DMS 273 (cell line): ENCODE measurements at regions not wholly inside any gene's neighbourhood (a gene's known extent, or its start where the extent isn't known, plus 50 kb on each side); places are given as distances from the start of the nearest gene placed in this dataset.
"Not testable (repeated sequence)": the region's sequence is repeated elsewhere in the genome, so short reads cannot be mapped to it uniquely, and the experiment has no call there.

ENCODE experiments used
- DNase-seq: peaks from one replicate; lab custom pipeline; 2025; ENCODE audit not compliant: unreplicated experiment; lab: John Stamatoyannopoulos, UW

- no peak for DNase-seq
Observed at GRCh38 chr2:62654876-62655359, 50.6 kb upstream of the EHBP1 start.

- no peak for DNase-seq
Observed at GRCh38 chr2:62654423-62654791, 51.1 kb upstream of the EHBP1 start.

DNA sequence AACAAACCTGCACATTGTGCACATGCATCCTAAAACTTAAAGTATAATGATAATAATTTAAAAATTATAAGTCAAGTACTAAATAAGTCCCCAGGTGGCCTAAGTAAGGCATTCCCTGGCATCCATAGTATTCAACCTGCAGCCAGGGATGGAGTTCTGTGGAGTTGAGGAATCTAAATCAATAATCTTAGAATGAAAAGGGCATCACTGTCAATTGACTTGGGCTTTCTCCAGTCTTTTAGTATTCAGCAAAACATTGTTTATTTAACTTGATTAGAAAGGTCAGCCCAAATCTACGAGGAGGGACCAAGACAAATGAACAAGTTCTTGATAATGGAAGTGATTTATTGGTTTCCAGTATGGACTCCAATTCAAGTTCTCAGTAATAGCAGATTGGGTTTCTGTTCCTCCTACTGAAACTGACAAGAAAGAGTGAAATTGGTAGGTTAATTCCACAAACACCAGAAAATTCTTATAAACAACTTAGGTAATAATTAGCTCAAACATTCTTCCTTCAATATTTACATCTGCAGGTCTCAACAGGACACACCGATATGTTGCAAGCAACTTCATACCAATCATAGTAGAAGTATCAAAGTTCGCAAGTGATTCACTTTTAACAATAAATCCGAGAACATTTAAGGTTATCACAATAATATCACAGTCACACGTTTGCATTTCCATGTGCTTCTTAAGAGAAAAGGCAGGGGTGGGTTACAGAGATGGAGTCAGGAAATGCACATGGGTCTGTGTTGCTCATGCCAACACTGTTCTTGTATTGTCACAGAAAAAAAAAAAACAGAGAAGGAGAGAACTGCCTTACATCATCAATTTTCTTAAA, 51.7 kb upstream of the EHBP1 start:
- no peak for DNase-seq

- not testable (repeated sequence) for DNase-seq
Observed at GRCh38 chr2:62649087-62649486, 56.4 kb upstream of the EHBP1 start.

- no peak for DNase-seq
Observed at GRCh38 chr2:62643100-62643471, 62.4 kb upstream of the EHBP1 start.

DNA sequence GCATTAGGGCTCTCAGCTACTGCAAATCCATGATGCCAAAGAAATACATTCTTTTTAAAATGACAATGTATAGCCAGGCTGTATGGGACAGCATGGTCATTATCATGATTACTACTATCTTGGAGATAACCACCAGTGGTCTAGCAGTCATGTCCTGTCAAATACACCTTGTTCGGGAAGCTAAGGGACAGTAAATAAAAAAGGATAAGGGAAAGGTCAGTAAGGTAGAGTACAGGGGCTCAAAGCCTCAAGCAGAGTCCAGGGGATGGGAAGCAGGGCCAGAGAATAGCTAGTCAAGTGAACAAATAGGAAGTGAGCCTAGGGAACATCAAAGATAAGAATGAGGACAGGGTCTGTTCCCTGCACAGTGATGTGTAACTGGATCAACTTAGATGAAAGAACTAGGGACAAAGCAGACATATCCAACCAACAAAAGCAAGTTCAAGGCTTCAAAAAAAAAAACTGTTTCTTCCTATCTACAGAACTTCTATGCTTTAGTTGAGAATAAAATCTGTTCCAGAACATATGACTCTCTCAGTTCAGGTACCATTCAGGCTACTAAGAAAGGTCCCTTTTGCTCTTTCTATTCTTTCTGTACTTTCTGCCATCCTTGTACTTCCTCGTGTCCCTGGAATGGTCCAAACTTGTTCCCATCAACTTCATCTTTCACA, 62.9 kb upstream of the EHBP1 start:
- no peak for DNase-seq

DNA sequence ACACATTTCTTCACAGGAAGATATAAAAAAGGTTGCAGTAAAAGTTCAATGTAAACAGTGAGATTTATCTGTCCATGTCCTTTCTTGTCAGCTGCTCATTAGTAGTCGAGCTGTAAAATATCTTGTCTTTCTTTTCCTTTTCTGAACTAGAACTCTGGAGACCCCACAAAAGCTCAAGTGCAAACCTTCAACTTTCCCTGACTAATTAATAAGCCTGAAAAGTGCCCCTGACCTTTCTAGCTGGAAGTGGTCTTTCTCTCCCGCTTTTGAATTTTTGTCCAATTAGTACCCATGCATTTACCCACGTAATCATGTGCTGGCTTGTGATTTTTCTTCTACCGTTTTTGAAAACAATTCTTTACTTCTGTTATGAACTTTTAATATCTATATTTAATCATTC, 63.6 kb upstream of the EHBP1 start:
- DNase-seq = no peak

DNA sequence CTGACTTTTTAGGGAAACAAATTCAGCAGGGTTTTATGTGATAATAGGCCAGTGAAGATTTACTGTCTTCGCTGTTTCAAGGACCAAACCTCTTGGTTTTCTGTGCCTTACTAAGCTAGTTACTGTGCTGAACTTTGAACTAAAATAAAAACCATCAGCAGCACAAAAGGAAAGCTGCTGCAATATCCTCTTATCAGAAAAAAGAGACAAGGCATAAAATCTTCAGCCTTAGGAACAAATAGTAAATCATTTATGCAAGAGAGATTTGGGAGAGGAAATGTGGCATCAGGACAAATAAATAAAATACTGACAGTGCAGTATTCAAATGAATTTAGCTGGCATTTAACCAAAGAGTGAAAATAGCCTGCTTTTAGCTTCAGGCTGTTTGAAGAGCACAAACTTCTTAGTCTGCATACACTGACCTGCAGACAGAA, 64.1 kb upstream of the EHBP1 start:
- DNase-seq = no peak

DNA sequence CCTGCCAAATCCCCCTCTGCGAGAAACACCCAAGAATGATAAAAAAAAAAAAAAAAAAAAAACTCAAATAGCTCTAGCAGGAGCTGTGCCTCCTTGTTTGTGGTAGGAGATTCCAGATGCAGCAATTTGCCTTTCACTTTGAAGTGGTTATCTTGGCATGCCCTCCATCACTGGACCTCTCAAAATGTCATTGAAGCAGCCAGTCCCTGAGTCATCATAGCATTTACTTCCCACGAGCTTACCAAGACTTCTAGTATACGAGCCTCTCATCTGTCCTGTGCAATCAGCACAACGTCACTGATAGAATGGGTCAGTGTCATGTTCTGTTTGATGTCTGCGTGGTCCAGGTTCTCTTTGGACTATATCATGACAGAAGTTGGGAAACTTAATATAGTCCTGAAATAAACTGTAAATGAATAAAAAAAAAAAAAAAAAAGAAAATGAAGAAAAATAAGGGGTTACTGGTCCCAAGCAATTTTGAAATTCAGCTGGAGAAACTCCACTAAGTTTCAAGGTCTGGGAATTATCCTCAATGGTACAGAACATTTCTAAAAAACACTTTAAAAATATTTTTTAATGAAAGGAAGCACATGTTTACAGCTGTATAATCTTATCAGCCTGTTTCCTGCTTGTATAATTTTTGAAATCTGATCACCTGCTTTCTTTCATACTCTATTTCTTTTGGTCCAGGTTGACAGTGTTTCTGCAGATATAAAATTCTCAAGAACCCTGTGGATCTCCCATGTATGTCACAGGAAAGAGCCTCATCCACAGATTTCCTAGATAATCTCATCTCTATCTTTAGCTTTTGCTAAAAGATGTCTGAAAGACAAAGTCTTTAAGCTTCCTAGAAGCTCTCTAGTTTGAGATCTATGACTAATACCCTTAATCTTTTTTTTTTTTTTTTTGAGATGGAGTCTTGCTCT, 74.1 kb upstream of the EHBP1 start:
- no peak for DNase-seq

GRCh38 chr2:62630206-62630605, 75.3 kb upstream of the EHBP1 start:
- DNase-seq = not testable (repeated sequence)

- DNase-seq = not testable (repeated sequence)
Observed at GRCh38 chr2:62629310-62629709, 76.2 kb upstream of the EHBP1 start.

- no peak for DNase-seq
Observed at GRCh38 chr2:62627667-62628066, 77.8 kb upstream of the EHBP1 start.

DNA sequence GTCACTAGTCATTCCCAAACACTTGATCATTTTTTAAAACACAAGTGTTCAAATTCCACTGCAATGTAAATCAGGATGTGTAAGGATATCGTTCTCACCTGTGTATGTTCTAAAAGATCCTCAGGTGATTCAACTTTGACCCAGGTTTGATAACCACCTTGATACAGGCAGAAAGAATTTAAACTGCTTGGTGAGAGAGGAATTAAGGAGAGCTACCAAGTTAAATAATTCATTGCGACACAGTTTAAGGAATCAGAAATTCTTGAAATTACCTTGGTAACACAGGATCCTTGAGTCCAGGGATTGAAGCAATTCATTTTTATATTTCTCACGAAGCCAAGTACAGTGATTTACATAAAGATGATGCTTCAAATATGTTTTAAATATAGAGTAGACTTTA, 80.7 kb upstream of the EHBP1 start:
- no peak for DNase-seq

DNA sequence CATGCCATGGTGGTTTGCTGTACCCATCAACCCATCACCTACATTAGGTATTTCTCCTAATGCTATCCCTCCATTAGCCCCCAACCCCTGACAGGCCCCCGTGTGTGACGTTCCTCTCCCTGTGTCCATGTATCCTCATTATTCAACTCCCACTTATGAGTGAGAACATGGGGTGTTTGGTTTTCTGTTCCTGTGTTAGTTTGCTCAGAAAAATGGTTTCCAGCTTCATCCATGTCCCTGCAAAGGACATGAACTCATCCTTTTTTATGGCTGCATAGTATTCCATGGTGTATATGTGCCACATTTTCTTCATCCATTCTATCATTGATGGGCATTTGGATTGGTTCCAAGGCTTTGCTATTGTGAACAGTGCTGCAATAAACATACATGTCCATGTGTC, 89.0 kb upstream of the EHBP1 start:
- not testable (repeated sequence) for DNase-seq

- no peak for DNase-seq
Observed at GRCh38 chr2:62611854-62612253, 93.7 kb upstream of the EHBP1 start.

- not testable (repeated sequence) for DNase-seq
Observed at GRCh38 chr2:62605471-62605870, 99.5 kb upstream of the TMEM17 start.

DNA sequence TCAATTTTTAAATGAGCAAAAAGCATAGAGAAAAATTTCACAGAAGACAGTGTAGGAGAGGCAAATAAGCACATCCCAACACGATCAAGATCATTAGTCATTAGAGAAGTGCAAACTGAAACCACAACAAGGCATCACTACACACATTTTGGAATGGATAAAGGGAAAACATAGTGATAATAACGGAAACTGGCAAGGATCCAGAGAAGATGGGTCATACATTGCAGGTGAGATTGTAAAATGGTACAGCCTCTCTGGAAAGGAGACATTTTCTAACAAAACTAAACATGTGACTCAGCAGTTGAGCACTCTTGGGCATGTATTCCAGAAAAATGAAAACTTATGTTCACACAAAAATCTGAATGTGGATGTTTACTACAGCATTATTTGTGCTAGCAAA, 98.3 kb upstream of the TMEM17 start:
- DNase-seq = no peak

DNA sequence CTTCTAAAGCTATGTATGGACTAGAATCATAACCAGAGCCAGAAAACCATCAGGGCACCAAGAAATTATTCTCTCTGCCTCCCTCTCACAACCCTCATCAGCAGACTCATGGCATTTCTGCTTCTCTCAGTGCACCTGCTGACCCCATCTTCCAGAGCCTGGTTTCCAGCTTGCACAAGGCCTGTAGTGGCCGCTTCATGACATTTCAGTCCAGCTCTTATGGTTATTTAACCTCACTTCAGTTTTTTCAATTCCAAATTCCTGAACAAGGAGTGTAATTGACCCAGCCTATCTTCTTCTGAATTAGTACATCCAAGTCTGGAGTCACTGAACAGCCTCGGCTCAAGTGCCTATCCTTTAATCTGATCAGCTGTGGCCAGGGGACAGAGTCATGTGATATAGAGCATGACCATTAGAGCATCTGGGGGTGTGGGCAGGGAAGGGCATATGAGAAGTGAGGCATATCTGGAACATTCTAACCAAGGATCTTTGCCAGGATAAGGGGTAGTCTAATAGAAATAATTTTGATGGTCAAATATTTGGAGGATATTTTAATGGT, 97.2 kb upstream of the TMEM17 start:
- DNase-seq = no peak

GRCh38 chr2:62599674-62600410, 93.8 kb upstream of the TMEM17 start:
- DNase-seq = not testable (repeated sequence)

DNA sequence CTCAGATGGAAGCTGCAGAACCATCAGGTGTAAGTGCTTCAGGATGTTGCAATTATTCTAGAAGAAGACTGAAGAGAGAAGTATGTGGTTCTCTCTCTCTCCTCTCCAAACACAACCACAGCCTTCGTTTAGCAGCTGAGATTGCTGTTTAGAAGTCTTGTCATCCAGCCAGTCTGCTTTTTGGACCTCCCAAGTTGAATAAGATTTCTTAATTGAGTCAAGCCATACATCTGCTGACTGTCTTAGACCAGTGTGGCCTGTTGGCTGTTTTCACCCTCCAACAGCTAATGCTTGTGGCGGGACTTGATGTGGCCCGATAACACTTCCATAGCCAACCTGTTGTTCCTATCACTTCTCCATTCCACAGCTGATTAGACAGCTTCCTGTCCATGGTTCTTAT, 91.3 kb upstream of the TMEM17 start:
- DNase-seq = no peak
